Lung (tissue), 11 donors: ENCODE measurements at regions not wholly inside any gene's neighbourhood (a gene's known extent, or its start where the extent isn't known, plus 50 kb on each side); places are given as distances from the start of the nearest gene placed in this dataset.
A peak's percentile ranks its signal among the peaks of the same experiment; 100 is the strongest.
"Not testable (repeated sequence)": the region's sequence is repeated elsewhere in the genome, so short reads cannot be mapped to it uniquely, and the experiment has no call there.

Experiments
- ATAC-seq: fragments of 200-7000 bp; cut with Tn5 transposase; one replicate; pipeline ENCODE4 v1.9.1; 2020; ENCODE audit warnings: moderate number of reproducible peaks; ENCODE audit not compliant: insufficient read depth, low FRiP score
- DNase-seq, 3 donors: peaks; one replicate each; pipeline ENCODE4 v3.0.0-alpha.2; 2013 to 2017
- H3K27ac ChIP-seq, 2 donors: one replicate each; pipeline ENCODE4 v1.5.1; 2013; ENCODE audit warnings: mild to moderate bottlenecking in 2 of 2, moderate library complexity in 2 of 2, control low read depth in 1 of 2, inconsistent platforms in 1 of 2, low read depth in 1 of 2, low read length in 1 of 2
- H3K27me3 ChIP-seq, 3 donors: one replicate each; pipeline ENCODE4 v1.5.1; 2013; ENCODE audit warnings: low read length in 2 of 3; ENCODE audit not compliant: control insufficient read depth in 3 of 3, insufficient read depth in 3 of 3
- H3K36me3 ChIP-seq, 4 donors: one replicate each; pipeline ENCODE4 v1.5.1; 2013; ENCODE audit warnings: low read length in 4 of 4, mild to moderate bottlenecking in 1 of 4, moderate library complexity in 1 of 4; ENCODE audit not compliant: control insufficient read depth in 4 of 4, insufficient read depth in 4 of 4
- H3K4me1 ChIP-seq, 5 donors: one replicate each; pipeline ENCODE4 v1.5.1; 2013; ENCODE audit warnings: low read length in 5 of 5, mild to moderate bottlenecking in 2 of 5, moderate library complexity in 1 of 5; ENCODE audit not compliant: control insufficient read depth in 5 of 5, insufficient read depth in 5 of 5
- H3K4me3 ChIP-seq: one replicate; pipeline ENCODE4 v1.5.1; 2013; ENCODE audit warnings: mild to moderate bottlenecking, control low read depth, moderate library complexity
- H3K9ac ChIP-seq, 2 donors: one replicate each; pipeline ENCODE4 v1.5.1; 2013; ENCODE audit warnings: low read length in 2 of 2, control low read depth in 1 of 2; ENCODE audit not compliant: insufficient read depth in 1 of 2
- H3K9me3 ChIP-seq, 4 donors: one replicate each; pipeline ENCODE4 v1.5.1; 2013; ENCODE audit warnings: low read length in 3 of 4, mild to moderate bottlenecking in 1 of 4, moderate library complexity in 1 of 4; ENCODE audit not compliant: control insufficient read depth in 4 of 4, insufficient read depth in 3 of 4
- CTCF ChIP-seq: IDR thresholded peaks from 2 replicates; pipeline ENCODE4 v1.5.1; 2012; ENCODE audit warnings: mild to moderate bottlenecking; ENCODE audit errors: control extremely low read depth, extremely low read depth
- WGBS, 2 donors: extraction: QIAGEN DNeasy Blood & Tissue Kit; methylation state at CpG; one replicate each; pipeline ENCODE4 v1.1.7; 2013; 5-methylcytosine and 5-hydroxymethylcytosine counted together
- donor health status: control.
- donor health status: control.
- donor health status: Bipolar disorder and iron deficiency.
- donor health status: healthy.
- donor health status: DM: yes; HTN: yes; CAD: no.

- H3K4me3 ChIP-seq: no peak overlapping the region
- 62 to 70% methylated on average over 2 of the region's 2 CpGs for WGBS, 2 donors
Observed at GRCh38 chr10:30727524-30727923, 98.0 kb upstream of the LYZL2 start.

GRCh38 chr10:30726783-30727414 is 97.3 kb upstream of the LYZL2 start:
- DNase-seq (peak; percentile 71 to 84 (median 82)), ATAC-seq (peak; percentile 93)
- WGBS, 2 donors: 2 to 5% methylated on average over 19 of the region's 19 CpGs
- H3K4me3 ChIP-seq, H3K4me1 ChIP-seq, H3K27ac ChIP-seq, H3K9me3 ChIP-seq, H3K27me3 ChIP-seq, H3K9ac ChIP-seq, H3K36me3 ChIP-seq: not testable (repeated sequence)
- peak; percentile 85 for TF ChIP-seq CTCF

More at GRCh38 chr10:30727524-30727923, 98.0 kb upstream of the LYZL2 start:
- no peaks in the 10 kb centered on the region for H3K27me3 ChIP-seq
- H3K27ac ChIP-seq: no peak overlapping the region
- ATAC-seq: no peak
- no peak for TF ChIP-seq CTCF
- H3K9me3 ChIP-seq: no peaks in the 10 kb centered on the region
- H3K9ac ChIP-seq: no peak overlapping the region
- no peaks in the 10 kb centered on the region for H3K36me3 ChIP-seq
- H3K4me1 ChIP-seq: no peaks in the 10 kb centered on the region
- DNase-seq: no peak

GRCh38 chr10:30725661-30726060 is 96.1 kb upstream of the LYZL2 start:
- Histone ChIP-seq H3K9ac (no peak overlapping the region), H3K9me3 (no peaks in the 10 kb centered on the region), H3K27me3 (no peaks in the 10 kb centered on the region), H3K4me1 (no peaks in the 10 kb centered on the region), H3K36me3 (no peaks in the 10 kb centered on the region), H3K4me3 (no peak overlapping the region), H3K27ac (no peak overlapping the region)
- no peak for TF ChIP-seq CTCF
- no peak for ATAC-seq
- WGBS, 2 donors: 91 to 95% methylated on average over 10 of the region's 10 CpGs
- DNase-seq: no peak

GRCh38 chr10:30724296-30724695 is 94.7 kb upstream of the LYZL2 start:
- Histone ChIP-seq H3K27me3 (no peaks in the 10 kb centered on the region), H3K4me3 (no peak overlapping the region), H3K9ac (no peak overlapping the region), H3K9me3 (no peaks in the 10 kb centered on the region), H3K36me3 (no peaks in the 10 kb centered on the region), H3K4me1 (no peaks in the 10 kb centered on the region), H3K27ac (no peak overlapping the region)
- TF ChIP-seq CTCF: no peak
- no peak for DNase-seq
- ATAC-seq: no peak
- 62 to 64% methylated on average over 9 of the region's 9 CpGs for WGBS, 2 donors
